Testis (tissue), 2 donors: ENCODE measurements at regions not wholly inside any gene's neighbourhood (a gene's known extent, or its start where the extent isn't known, plus 50 kb on each side); places are given as distances from the start of the nearest gene placed in this dataset.

Experiments
- DNase-seq: peaks from one replicate; pipeline ENCODE4 v3.0.0-alpha.2; 2019
- H3K27ac ChIP-seq, 2 donors: fragments of 200-600 bp; sonication (generic); one replicate each; pipeline ENCODE4 v1.5.1; 2019
- H3K27me3 ChIP-seq: fragments of 200-600 bp; sonication (generic); one replicate; pipeline ENCODE4 v1.5.1; 2019
- H3K36me3 ChIP-seq: fragments of 200-600 bp; sonication (generic); one replicate; pipeline ENCODE4 v1.5.1; 2017; ENCODE audit warnings: low read depth; ENCODE audit errors: missing control alignments
- H3K4me1 ChIP-seq: fragments of 200-600 bp; sonication (generic); one replicate; pipeline ENCODE4 v1.5.1; 2019
- H3K4me3 ChIP-seq, 2 donors: fragments of 200-600 bp; sonication (generic); one replicate each; pipeline ENCODE4 v1.5.1; 2017 to 2019
- H3K9me3 ChIP-seq: fragments of 200-600 bp; sonication (generic); one replicate; pipeline ENCODE4 v1.5.1; 2017
- POLR2A ChIP-seq: fragments of 450-650 bp; IDR thresholded peaks from one replicate; pipeline ENCODE4 v1.6.1; 2017; ENCODE audit warnings: antibody characterized with exemption, mild to moderate bottlenecking, moderate library complexity
- WGBS, 2 donors: methylation state at CpG; one replicate each; pipeline ENCODE4 v1.1.5; 2018; 5-methylcytosine and 5-hydroxymethylcytosine counted together
- intact Hi-C: fragments of 100-400 bp; cut with DNase I; formaldehyde crosslinking; loops from one replicate; pipeline ENCODE4 v1.15.1; 2023; ENCODE audit warnings: low total_unique reads
- TF ChIP-seq, protein P1 (sequence below), 3 experiments: fragments of 450-650 bp in 2 of 3; fragments of 200-600 bp in 1 of 3; sonication (generic) in 1 of 3; IDR thresholded peaks; one replicate each; pipeline ENCODE4 v1.5.1; 2016 to 2019; ENCODE audit warnings: antibody characterized with exemption in 3 of 3, mild to moderate bottlenecking in 2 of 3, moderate library complexity in 1 of 3

DNA sequence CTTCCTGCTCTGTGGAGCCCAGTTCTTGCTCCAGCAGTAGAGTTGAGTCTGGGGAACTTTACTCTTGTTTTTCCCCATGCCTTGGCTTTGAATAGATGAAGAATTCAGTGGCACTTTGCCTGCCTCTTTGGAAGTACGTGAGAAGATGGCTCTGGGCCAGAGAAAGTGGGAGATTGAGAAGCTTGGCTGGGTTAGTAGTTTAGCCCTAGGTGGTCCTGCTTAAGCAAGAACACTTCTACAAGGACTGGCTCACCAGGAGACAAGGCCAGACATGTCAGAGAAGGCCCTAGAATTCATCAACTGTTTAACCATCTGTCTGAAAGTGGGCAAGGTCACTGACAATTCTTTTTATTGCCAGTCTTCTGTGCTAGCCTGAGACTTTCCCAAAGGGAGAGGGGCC, 410.3 kb downstream of the TYW1 start:
- Histone ChIP-seq H3K27me3 (no peaks in the 10 kb centered on the region), H3K4me1 (no peaks in the 10 kb centered on the region), H3K9me3 (no peaks in the 10 kb centered on the region), H3K36me3 (no peaks in the 10 kb centered on the region), H3K27ac (no peak overlapping the region), H3K4me3 (no peak overlapping the region)
- DNase-seq = no peak
- WGBS, 2 donors = 26 to 31% methylated on average over 1 of the region's 1 CpG
- TF ChIP-seq, protein P1, sequence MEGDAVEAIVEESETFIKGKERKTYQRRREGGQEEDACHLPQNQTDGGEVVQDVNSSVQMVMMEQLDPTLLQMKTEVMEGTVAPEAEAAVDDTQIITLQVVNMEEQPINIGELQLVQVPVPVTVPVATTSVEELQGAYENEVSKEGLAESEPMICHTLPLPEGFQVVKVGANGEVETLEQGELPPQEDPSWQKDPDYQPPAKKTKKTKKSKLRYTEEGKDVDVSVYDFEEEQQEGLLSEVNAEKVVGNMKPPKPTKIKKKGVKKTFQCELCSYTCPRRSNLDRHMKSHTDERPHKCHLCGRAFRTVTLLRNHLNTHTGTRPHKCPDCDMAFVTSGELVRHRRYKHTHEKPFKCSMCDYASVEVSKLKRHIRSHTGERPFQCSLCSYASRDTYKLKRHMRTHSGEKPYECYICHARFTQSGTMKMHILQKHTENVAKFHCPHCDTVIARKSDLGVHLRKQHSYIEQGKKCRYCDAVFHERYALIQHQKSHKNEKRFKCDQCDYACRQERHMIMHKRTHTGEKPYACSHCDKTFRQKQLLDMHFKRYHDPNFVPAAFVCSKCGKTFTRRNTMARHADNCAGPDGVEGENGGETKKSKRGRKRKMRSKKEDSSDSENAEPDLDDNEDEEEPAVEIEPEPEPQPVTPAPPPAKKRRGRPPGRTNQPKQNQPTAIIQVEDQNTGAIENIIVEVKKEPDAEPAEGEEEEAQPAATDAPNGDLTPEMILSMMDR (IDR thresholded peaks at IDR 0.05) = no peak
- TF ChIP-seq POLR2A = no peak
- intact Hi-C loops = no loop called here

- TF ChIP-seq, protein P1 (IDR thresholded peaks at IDR 0.05) = no peak
- TF ChIP-seq POLR2A = no peak
- intact Hi-C loops = no loop called here
- WGBS, 2 donors = 84 to 92% methylated on average over 9 of the region's 9 CpGs
- Histone ChIP-seq H3K4me3 (no peak overlapping the region), H3K4me1 (no peaks in the 10 kb centered on the region), H3K36me3 (no peaks in the 10 kb centered on the region), H3K27me3 (no peaks in the 10 kb centered on the region), H3K9me3 (no peaks in the 10 kb centered on the region), H3K27ac (no peak overlapping the region)
- DNase-seq = no peak
Observed at GRCh38 chr7:67407392-67408071, 410.9 kb downstream of the TYW1 start.

GRCh38 chr7:67408109-67408508, 411.5 kb downstream of the TYW1 start:
- Histone ChIP-seq H3K4me3 (no peak overlapping the region), H3K36me3 (no peaks in the 10 kb centered on the region), H3K4me1 (no peaks in the 10 kb centered on the region), H3K27me3 (no peaks in the 10 kb centered on the region), H3K9me3 (no peaks in the 10 kb centered on the region), H3K27ac (no peak overlapping the region)
- TF ChIP-seq, protein P1 (IDR thresholded peaks at IDR 0.05) = no peak
- no peak for TF ChIP-seq POLR2A
- no peak for DNase-seq
- intact Hi-C loops = no loop called here

DNA sequence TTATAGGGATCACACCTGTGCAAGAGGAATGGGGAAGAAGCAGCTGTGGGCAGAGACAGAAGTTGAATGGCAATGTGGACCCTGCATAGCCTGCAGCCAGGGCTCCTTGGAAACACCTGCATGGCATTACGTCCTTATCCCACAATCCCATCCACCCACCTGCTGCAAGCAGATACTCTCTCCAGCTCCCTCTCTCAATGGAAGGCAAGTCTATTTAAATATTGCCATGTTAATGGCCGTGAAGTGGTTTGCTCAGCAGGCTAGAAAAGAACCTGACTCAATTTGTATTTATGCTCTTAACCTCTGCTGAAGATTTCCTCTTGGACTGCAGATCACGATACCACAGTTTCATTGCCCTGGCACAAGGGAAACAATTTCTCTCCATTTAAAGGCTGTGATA, 417.0 kb downstream of the TYW1 start:
- H3K27ac ChIP-seq = no peak overlapping the region
- TF ChIP-seq, protein P1 (IDR thresholded peaks at IDR 0.05) = no peak
- TF ChIP-seq POLR2A = no peak
- no peaks in the 10 kb centered on the region for H3K9me3 ChIP-seq
- H3K36me3 ChIP-seq = no peaks in the 10 kb centered on the region
- H3K4me3 ChIP-seq = no peak overlapping the region
- no peaks in the 10 kb centered on the region for H3K27me3 ChIP-seq
- 81 to 84% methylated on average over 3 of the region's 3 CpGs for WGBS, 2 donors
- no peaks in the 10 kb centered on the region for H3K4me1 ChIP-seq
- intact Hi-C loops = no loop called here
- DNase-seq = no peak

DNA sequence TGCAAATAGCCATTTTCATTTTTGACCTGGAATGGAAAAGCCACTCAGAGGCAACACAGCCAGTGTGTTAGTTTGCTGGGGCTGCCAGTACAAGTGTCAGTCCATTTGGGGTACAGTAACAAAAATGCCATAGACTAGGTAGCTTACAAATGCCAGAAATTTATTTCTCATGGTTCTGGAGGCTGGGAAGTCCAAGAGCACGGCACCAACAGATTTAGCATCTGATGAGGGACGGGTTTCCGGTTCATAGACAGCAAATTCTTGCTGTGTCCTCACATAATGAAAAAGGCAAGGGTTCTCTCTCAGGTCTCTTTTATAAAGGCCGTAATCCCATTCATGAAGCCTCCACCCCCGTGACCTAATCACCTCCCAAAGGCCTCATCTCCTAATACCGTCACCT, 418.2 kb downstream of the TYW1 start:
- Histone ChIP-seq H3K9me3 (no peaks in the 10 kb centered on the region), H3K36me3 (no peaks in the 10 kb centered on the region), H3K27ac (no peak overlapping the region), H3K4me1 (no peaks in the 10 kb centered on the region), H3K27me3 (no peaks in the 10 kb centered on the region), H3K4me3 (no peak overlapping the region)
- TF ChIP-seq, protein P1 (IDR thresholded peaks at IDR 0.05) = no peak
- no peak for TF ChIP-seq POLR2A
- intact Hi-C loops = no loop called here
- no peak for DNase-seq
- 95% methylated on average over 6 of the region's 6 CpGs for WGBS, 2 donors
